Aorta (tissue), 5 donors: ENCODE measurements at regions not wholly inside any gene's neighbourhood (a gene's known extent, or its start where the extent isn't known, plus 50 kb on each side); places are given as distances from the start of the nearest gene placed in this dataset.

ENCODE experiments used
- ATAC-seq: fragments of 200-7000 bp; cut with Tn5 transposase; one replicate; pipeline ENCODE4 v1.9.1; 2022; ENCODE audit warnings: moderate library complexity; ENCODE audit not compliant: low FRiP score
- DNase-seq, 2 donors: peaks; one replicate each; pipeline ENCODE4 v3.0.0-alpha.2; 2020
- H3K27ac ChIP-seq, 2 donors: one replicate each; pipeline ENCODE4 v1.5.1; 2013; ENCODE audit warnings: low read length in 2 of 2, mild to moderate bottlenecking in 2 of 2, moderate library complexity in 2 of 2, control low read depth in 1 of 2, inconsistent platforms in 1 of 2, low read depth in 1 of 2
- H3K27me3 ChIP-seq, 2 donors: one replicate each; pipeline ENCODE4 v1.6.1; 2013; ENCODE audit warnings: control low read depth in 1 of 2, low read length in 1 of 2, mild to moderate bottlenecking in 1 of 2, moderate library complexity in 1 of 2; ENCODE audit not compliant: insufficient read depth in 2 of 2, control insufficient read depth in 1 of 2
- H3K36me3 ChIP-seq, 2 donors: one replicate each; pipeline ENCODE4 v1.6.1; 2013; ENCODE audit warnings: control low read depth in 1 of 2, low read length in 1 of 2, mild to moderate bottlenecking in 1 of 2; ENCODE audit not compliant: insufficient read depth in 2 of 2, control insufficient read depth in 1 of 2
- H3K4me1 ChIP-seq, 2 donors: one replicate each; pipeline ENCODE4 v1.6.1; 2013; ENCODE audit warnings: low read length in 2 of 2, control low read depth in 1 of 2, mild to moderate bottlenecking in 1 of 2, moderate library complexity in 1 of 2; ENCODE audit not compliant: insufficient read depth in 2 of 2, control insufficient read depth in 1 of 2
- H3K4me3 ChIP-seq, 2 donors: one replicate each; pipeline ENCODE4 v1.5.1; 2013; ENCODE audit warnings: low read length in 2 of 2, control low read depth in 1 of 2, mild to moderate bottlenecking in 1 of 2
- H3K9me3 ChIP-seq: one replicate; pipeline ENCODE4 v1.6.1; 2013; ENCODE audit warnings: mild to moderate bottlenecking, low read length; ENCODE audit not compliant: control insufficient read depth
- WGBS, 2 donors: extraction: QIAGEN DNeasy Blood & Tissue Kit; methylation state at CpG; one replicate each; pipeline ENCODE4 v1.1.7; 2013; 5-methylcytosine and 5-hydroxymethylcytosine counted together
- intact Hi-C, 2 donors: fragments of 100-400 bp; cut with DNase I; formaldehyde crosslinking; loops; one replicate each; pipeline versions ENCODE4 v1.14.2 to v1.15.0; 2022
- donor health status: healthy with polysubstance abuse.
- donor health status: Bipolar disorder and iron deficiency.
- donor health status: DM: no; HTN: no; CAD: no.
- donor health status: DM: no; HTN: no; CAD: no.
- donor health status: DM: yes; HTN: yes; CAD: no.

- Histone ChIP-seq H3K4me3 (no peak overlapping the region), H3K9me3 (no peaks in the 10 kb centered on the region), H3K4me1 (no peaks in the 10 kb centered on the region), H3K27ac (no peak overlapping the region), H3K36me3 (peaks cover 0 to 3% of the 10 kb centered on the region in 2 donors), H3K27me3 (no peaks in the 10 kb centered on the region)
- intact Hi-C loops = no loop called here
- no peak for DNase-seq
- WGBS, 2 donors = 91 to 99% methylated on average over 1 of the region's 1 CpG
- ATAC-seq = no peak
These were observed 90.1 kb upstream of the SLC12A2 start for GRCh38 chr5:127993476-127993875.

- Histone ChIP-seq H3K4me3 (no peak overlapping the region), H3K36me3 (peaks cover 0 to 3% of the 10 kb centered on the region in 2 donors), H3K27me3 (no peaks in the 10 kb centered on the region), H3K4me1 (no peaks in the 10 kb centered on the region), H3K27ac (no peak overlapping the region), H3K9me3 (no peaks in the 10 kb centered on the region)
- intact Hi-C loops = no loop called here
- ATAC-seq (no peak), DNase-seq (no peak)
- 89 to 91% methylated on average over 3 of the region's 3 CpGs for WGBS, 2 donors
These were observed 89.4 kb upstream of the SLC12A2 start for GRCh38 chr5:127994087-127994660.

DNA sequence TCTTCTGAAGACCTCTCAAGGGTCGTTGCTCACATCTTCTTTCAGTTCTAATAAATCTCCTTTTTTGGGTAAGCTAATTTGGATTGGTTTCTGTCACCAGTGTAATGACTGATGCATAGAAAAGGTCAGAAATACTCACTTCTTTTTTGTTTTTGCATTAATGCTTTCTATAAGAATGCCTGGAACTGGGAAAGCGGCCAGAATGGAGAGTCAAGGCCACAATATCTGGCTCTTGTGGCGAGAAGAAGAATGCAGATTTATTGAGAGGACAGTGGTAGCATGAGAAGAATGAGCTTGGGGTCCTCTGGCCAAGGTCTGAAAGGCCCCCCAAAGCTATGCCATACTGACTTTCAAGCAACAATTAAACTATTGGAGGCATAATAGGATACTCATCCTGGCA is 88.0 kb upstream of the SLC12A2 start:
- DNase-seq (no peak), ATAC-seq (no peak)
- peaks cover 0 to 3% of the 10 kb centered on the region in 2 donors for H3K36me3 ChIP-seq
- H3K4me1 ChIP-seq = no peaks in the 10 kb centered on the region
- intact Hi-C loops = no loop called here
- H3K4me3 ChIP-seq = no peak overlapping the region
- no peaks in the 10 kb centered on the region for H3K27me3 ChIP-seq
- no peak overlapping the region for H3K27ac ChIP-seq
- WGBS, 2 donors = 68 to 80% methylated on average over 3 of the region's 3 CpGs
- H3K9me3 ChIP-seq = no peaks in the 10 kb centered on the region

DNA sequence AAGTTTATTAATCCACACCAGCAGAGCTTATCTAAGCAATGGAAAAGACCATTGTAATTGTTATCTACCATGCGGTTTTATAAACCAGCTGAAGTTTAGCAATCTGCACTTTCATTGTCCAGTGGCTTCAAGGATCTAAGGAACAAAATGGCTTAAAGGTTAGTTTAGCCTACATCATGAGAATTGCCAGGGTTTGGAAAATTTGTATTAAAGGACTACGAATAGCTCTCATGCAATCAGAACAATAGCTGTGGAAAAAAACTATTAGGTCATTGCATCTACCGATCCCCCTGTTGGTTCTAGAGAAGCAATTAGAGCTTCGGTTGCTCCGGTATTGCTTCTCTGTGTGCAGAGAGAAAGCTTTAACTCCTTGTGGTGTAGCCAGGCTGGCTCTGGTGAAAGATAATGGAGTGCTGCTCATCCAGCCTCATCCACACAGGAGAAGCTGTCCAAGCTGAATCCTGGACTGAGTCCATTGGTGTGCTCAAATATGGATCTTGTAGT is 86.3 kb upstream of the SLC12A2 start:
- no peaks in the 10 kb centered on the region for H3K4me1 ChIP-seq
- H3K27me3 ChIP-seq = no peaks in the 10 kb centered on the region
- no peak overlapping the region for H3K4me3 ChIP-seq
- no peaks in the 10 kb centered on the region for H3K9me3 ChIP-seq
- intact Hi-C loops = no loop called here
- no peak for ATAC-seq
- 30 to 31% methylated on average over 5 of the region's 5 CpGs for WGBS, 2 donors
- DNase-seq = no peak
- H3K36me3 ChIP-seq = peaks cover 0 to 3% of the 10 kb centered on the region in 2 donors
- H3K27ac ChIP-seq = no peak overlapping the region

DNA sequence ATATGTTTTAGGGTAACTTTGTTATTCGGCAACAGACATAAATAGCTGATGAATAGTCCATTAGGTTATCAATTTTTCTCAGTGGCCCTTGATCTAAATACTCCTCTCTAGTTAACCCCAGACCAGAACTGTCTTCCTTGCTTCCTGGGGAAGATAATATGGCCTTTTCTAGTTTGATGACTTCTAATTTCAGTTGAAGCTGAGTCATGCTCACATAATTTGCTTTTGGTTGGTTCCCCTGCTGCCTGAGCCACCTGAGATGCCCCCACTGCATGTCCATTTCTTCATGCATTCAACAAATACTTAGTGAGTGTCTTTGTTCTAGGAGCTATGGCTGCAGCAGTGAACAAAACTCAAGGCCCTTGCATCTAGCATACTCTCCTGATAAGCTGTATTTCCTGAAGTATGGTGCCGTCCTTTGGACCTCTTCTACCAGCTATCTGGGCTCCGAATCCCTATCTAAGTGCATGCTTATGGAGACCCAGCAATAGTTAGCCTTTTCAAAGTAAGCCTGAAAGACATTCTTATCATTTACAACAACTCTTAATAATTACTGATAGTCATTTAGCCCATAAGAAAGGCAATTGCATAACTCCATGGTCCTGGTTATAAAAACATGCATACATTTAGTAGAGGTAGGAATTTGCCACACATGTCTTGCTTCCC is 84.5 kb upstream of the SLC12A2 start:
- H3K36me3 ChIP-seq = peaks cover 0 to 3% of the 10 kb centered on the region in 2 donors
- no peaks in the 10 kb centered on the region for H3K4me1 ChIP-seq
- intact Hi-C loops = no loop called here
- no peak for DNase-seq
- H3K4me3 ChIP-seq = no peak overlapping the region
- 97 to 98% methylated on average over 3 of the region's 3 CpGs for WGBS, 2 donors
- no peaks in the 10 kb centered on the region for H3K27me3 ChIP-seq
- no peak for ATAC-seq
- H3K27ac ChIP-seq = no peak overlapping the region
- H3K9me3 ChIP-seq = no peaks in the 10 kb centered on the region

- Histone ChIP-seq H3K9me3 (no peaks in the 10 kb centered on the region), H3K4me3 (no peak overlapping the region), H3K27ac (no peak overlapping the region), H3K4me1 (no peaks in the 10 kb centered on the region), H3K36me3 (peaks cover 0 to 3% of the 10 kb centered on the region in 2 donors), H3K27me3 (no peaks in the 10 kb centered on the region)
- no peak for ATAC-seq
- intact Hi-C loops = no loop called here
- WGBS, 2 donors = 70 to 76% methylated on average over 1 of the region's 1 CpG
- no peak for DNase-seq
These were observed 83.7 kb upstream of the SLC12A2 start for GRCh38 chr5:127999909-128000308.

DNA sequence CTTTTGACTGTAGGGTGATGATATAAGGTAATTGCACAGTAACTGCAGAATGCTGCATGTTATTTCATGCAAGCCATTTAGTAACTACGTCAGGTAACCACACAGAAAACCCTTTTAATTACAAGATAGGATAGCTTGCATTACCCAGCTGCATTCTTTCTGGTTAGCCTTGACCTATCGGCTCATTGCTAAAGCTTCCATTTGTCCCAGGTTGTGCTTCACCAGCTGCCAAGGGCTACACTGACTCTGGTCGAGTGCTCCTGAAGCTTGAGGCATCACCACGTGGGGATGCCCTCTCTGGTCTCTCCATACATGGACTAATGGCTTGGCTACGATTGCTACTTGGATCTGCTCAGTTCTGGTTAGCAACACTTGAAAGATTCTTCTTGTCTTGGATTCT is 81.1 kb upstream of the SLC12A2 start:
- Histone ChIP-seq H3K27me3 (no peaks in the 10 kb centered on the region), H3K4me3 (no peak overlapping the region), H3K27ac (no peak overlapping the region), H3K4me1 (no peaks in the 10 kb centered on the region), H3K36me3 (peaks cover 0 to 3% of the 10 kb centered on the region in 2 donors), H3K9me3 (no peaks in the 10 kb centered on the region)
- intact Hi-C loops = no loop called here
- no peak for ATAC-seq
- DNase-seq = no peak
- WGBS, 2 donors = 76 to 80% methylated on average over 5 of the region's 5 CpGs

DNA sequence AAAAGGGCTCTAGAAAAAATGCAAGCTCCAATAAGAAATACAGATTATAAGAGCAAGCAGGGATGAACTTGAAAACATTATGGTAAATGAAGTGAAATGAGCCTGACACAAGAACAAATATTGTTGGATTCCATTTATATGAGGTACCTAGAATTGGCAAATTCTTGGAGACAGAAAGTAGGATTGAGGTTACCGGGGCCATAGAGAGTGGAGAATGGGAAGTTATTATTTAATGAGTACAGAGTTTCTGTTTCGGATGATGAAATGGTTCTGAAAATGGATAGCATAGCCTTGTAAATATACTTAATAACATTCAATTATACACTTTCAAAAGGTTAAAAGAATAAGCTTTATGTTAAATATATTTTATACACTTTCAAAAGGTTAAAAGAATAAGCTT is 75.6 kb upstream of the SLC12A2 start:
- ATAC-seq (no peak), DNase-seq (no peak)
- intact Hi-C loops = no loop called here
- Histone ChIP-seq H3K4me3 (no peak overlapping the region), H3K27ac (no peak overlapping the region), H3K36me3 (peaks cover 0 to 3% of the 10 kb centered on the region in 2 donors), H3K27me3 (no peaks in the 10 kb centered on the region), H3K4me1 (no peaks in the 10 kb centered on the region), H3K9me3 (no peaks in the 10 kb centered on the region)
- WGBS, 2 donors = 72 to 77% methylated on average over 2 of the region's 2 CpGs

DNA sequence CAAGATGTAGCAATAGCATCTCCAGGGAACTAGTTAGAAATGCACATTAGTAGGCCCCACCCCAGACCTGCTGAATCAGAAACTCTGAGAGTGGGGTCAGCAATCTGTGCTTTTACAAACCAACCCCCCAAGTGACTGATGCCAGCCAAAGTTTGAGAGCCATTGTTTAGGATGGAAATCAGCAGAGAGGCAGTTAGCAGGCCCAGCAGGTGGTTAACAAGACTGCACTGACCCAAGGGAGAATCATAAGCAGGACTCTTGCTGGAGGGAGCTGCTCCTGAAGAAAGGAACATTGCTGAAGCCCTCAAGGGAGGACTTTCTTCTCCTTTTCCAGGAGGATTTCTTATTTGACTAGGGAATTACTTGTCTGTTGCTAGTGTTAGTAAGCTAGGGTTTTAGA is 74.2 kb upstream of the SLC12A2 start:
- Histone ChIP-seq H3K27ac (no peak overlapping the region), H3K27me3 (no peaks in the 10 kb centered on the region), H3K4me3 (no peak overlapping the region), H3K9me3 (no peaks in the 10 kb centered on the region), H3K4me1 (no peaks in the 10 kb centered on the region), H3K36me3 (peaks cover 0 to 3% of the 10 kb centered on the region in 2 donors)
- intact Hi-C loops = no loop called here
- no peak for ATAC-seq
- DNase-seq = no peak
